Stimulated activated CD8-positive, alpha-beta memory T cell treated with anti-CD3 and anti-CD28 coated beads, Interleukin-12 subunit alpha, Interleukin-12 subunit beta, amount 100 ng/mL, for 4 hours (primary cell): ENCODE measurements at regions not wholly inside any gene's neighbourhood (a gene's known extent, or its start where the extent isn't known, plus 50 kb on each side); places are given as distances from the start of the nearest gene placed in this dataset.

Source experiments
- DNase-seq: peaks from one replicate; pipeline ENCODE4 v3.0.0-alpha.2; 2020; ENCODE audit warnings: low read depth

- no peak for DNase-seq
These were observed 287.8 kb downstream of the ZEB1 start for GRCh38 chr10:31606841-31607240.

GRCh38 chr10:31605861-31606525 is 287.0 kb downstream of the ZEB1 start:
- DNase-seq, result no peak

DNA sequence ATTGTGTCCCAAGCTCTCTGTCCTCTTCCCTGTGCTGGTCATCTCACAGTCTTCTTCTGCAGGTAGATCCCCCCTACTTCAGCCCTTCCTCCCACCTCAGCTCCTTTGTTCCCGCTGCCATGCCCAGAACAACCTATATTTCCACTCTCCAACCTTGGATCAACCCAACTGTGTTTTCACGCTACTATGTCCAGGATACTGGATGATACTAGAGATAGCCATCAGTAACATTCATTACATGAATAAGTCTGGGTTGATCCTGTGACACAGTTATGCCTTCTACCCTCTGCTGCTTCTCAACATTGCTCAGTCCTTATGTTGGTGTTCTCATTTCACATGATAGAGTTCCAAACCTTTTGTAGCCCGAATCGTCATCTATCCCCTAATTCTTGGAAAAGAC is 286.4 kb downstream of the ZEB1 start:
- no peak for DNase-seq

GRCh38 chr10:31604646-31605170 is 285.7 kb downstream of the ZEB1 start:
- DNase-seq, result no peak

DNA sequence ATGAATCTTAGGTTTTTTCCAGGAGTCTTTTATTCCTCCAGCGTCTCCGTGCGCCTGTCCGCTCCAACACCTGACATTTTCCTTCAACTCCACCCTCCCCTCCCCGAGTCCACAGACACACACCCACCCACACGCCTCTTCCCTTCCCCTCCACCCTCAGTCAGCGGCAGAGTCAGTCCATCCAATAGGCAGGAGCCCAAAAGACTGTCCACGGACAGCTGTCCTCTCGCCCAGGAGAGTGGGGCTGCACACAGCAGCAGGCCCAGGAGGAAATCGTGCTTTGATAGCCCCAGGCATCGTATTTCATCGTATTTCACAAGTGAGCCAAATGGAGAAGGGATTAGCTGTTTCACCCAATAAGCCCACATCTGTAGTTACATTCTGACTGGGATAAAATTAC is 285.1 kb downstream of the ZEB1 start:
- DNase-seq, result no peak

DNA sequence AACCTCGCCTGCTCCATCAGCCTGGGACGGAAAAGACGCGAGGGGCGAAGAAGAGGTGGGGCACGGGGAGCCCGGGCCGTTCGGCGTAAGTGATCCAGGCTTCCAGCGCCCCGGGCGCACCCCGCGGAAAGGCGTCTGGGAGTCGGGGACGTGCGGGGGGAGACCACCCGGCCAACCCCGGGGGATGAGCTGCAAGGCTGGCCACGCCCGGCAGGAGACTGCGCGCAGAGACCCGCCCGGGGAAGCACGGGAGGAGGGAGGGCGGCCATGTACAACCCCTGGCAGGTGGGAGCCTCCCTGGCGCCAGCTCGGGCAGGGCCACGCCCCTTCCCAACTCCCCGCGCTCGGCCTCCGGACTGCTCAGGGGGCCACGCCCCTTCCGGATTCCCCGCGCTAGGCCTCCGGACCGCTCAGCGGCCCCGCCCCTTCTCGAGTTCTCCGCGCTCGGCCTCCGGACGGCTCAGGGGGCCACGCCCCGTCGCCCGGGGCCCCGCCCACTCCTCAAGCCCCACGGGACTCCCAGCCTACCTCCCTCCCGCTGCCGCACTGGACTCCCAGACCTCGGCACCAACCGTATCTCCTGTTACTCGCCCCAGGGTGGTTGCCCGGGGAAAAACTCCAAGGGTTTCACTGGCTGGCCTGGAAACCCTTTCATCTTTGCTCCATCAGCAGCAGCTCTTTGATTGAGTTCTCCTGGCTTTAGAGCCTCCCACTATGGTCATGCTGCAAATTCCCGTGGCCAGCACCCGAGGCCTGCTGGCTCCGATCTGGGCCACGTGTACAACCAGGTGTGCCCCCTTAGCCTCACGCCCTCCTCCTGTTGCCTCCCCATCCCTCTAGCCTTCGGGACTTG is 284.4 kb downstream of the ZEB1 start:
- DNase-seq, result peak; percentile 57

- DNase-seq, result no peak
These were observed 283.7 kb downstream of the ZEB1 start for GRCh38 chr10:31602541-31603234.

DNA sequence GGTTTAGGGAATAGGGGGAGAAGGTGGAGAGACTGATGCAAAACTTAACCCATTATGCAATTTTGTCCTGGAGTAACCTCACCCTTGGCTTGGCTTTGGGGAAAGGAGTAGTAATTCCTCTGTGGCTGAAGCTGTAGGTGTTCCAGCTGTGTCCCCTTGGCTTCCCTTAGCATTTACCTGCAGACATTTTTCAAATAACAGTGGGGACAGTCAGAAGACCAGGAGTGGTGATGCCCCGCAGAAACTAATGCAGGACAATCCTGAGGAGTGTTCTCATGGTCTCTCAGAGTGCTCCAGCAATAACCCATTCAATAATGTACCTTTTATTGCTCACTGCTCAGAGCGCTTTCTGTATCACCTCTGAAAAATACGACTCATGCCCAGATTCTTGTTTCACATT is 282.1 kb downstream of the ZEB1 start:
- no peak for DNase-seq

DNA sequence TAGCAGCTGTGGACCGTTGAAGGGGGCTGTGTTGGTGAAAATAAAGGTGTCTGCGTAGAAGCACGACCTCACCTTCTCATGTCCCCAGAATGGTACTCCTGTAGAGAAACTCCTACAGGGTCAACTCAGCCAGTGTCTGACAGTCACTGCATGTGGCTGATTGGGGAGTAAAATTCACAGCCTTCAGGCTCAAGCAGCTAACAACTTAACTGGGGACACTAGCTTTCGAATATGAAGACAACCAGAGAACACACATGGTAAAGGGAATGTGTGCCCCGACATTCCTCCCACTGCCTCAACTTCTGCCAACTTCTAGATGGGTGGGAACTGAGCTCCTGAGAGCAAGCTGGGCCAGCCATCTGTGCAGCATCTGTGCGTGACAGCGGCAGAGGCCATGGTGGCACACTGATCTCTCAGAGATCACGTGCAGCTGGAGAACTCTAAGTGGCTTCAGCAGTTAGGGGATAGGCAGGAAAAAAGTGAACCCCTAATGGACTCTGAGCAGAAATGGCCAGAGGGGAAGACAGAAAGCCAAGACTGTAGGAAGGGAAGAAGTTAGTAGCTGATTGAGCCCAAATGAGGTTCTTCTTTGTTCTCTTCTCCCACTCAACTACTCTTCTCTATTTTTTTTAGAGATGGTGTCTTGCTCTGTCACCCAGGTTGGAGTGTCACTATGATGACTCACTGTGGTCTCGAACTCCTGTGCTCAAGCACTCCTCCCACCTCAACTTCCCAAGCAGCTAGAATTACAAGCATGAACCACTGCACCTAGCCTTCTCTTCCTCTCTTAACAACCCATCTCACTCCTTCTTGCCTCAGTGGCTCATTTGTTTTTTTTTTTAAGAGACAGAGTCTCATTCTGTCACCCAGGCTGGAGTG is 280.8 kb downstream of the ZEB1 start:
- no peak for DNase-seq

DNA sequence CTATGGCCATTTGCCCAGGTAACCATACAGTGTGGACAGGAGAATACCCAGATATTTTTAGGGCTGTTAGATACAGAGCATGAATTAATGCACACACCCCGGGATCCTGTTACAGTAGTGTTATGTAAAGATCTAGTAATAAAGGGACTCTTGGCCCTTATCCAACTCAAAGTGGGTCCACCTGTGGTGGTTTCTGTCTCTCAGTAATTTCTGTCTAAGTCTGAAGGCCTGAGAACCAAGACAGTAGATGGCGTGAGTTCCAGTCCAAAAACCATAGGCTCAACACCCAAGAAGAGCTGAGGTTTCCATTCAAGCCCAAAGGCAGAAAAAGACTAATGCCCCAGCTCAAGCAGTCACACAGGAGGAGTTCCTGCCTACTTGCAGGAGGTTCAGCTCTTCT is 277.7 kb downstream of the ZEB1 start:
- no peak for DNase-seq

- no peak for DNase-seq
These were observed 277.0 kb downstream of the ZEB1 start for GRCh38 chr10:31595992-31596391.

DNA sequence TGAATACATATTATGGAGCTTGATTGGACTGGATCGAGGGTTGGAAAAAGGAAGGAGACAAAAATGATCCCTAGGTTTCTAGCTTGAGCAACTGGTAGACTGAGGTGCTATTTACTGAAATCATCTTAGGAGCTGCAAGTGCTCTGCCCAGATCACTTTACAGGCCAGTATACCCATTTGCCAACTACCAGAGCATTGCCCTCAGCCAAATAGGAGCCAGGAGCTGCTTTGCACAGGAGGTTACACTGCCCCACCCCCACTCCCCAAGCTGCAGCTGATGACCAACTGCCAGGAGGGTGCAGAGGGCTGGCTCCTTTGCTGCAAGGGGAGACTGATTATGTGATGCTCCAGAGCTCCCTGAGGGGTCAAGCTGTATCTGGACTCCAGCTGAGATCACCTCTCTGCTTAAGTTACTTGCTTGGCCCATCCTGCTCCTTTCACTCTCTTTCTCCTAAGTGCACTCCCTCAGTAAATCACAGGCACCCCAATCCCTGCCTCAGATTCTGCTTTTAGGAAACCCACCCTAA is 275.4 kb downstream of the ZEB1 start:
- no peak for DNase-seq

- DNase-seq, result no peak
These were observed 274.1 kb downstream of the ZEB1 start for GRCh38 chr10:31593124-31593523.

DNA sequence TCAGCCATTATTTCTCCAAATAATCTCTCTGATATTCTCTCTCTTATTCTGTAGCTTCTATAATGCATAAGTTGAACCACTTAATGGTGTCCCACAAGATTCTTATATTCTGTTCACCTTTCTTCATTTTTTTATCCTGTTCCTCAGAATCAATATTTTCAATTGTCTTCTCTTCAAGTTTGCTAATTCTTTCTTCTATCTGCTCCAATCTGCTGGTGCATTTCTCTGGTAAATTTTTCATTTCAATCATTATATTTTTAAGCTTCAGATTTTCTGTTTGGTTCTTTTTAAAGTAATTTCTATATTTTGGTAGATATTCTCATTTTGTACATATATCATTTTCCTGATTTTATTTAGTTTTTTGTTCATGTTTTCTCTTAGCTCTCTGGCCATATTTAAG is 272.6 kb downstream of the ZEB1 start:
- DNase-seq, result no peak

DNA sequence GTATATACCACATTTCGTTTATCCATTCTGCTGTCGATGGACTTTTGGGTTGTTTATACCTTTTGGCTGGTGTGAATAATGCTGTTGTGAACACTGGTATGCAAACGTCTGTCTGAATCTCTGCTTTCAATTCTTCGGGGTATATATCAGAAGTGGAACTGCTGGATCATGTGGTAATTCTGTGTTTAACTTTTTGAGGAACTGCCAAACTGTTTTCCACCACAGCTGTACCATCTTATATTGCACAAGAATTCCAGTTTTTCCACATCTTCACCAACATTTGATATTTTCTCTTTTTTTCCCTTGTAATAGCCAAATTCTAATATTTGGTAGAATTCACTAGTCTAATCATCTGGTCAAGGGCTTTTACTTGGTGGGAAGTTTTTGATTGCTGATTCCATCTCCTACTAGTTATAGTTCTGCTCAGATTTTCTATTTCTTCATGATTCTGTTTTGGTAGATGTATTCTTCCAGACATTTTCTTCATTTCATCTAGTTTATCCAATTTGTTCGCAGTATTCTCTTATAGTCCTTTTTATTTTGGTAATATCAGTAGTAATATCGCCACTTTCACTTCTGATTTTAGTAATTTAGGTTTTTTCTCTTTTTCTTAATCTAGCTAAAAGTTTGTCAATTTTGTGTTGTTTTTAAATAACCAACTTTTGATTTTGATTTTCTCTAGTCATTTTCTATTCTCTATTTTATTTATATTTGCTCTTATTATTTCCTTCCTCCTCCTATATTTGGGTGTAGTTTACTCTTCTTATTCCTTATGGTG is 271.2 kb downstream of the ZEB1 start:
- no peak for DNase-seq

DNA sequence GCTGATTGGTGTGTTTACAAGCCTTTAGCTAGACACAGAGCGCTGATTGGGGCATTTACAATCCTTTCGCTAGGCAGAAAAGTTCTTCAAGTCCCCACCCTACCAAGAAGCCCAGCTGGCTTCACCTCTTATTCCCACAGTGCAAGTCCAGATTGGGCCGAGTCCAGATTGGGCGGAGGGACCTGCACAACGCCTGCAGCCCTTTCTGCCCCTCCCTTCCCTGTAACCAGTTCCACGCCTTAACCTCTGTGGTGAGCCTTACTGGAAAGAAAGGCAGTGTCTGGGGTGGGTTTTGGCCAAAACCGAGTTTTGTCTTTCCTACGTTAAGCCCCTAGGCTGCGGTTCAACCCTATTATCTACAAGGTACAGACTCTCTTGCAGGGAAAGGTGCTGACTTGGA is 268.7 kb downstream of the ZEB1 start:
- no peak for DNase-seq

DNA sequence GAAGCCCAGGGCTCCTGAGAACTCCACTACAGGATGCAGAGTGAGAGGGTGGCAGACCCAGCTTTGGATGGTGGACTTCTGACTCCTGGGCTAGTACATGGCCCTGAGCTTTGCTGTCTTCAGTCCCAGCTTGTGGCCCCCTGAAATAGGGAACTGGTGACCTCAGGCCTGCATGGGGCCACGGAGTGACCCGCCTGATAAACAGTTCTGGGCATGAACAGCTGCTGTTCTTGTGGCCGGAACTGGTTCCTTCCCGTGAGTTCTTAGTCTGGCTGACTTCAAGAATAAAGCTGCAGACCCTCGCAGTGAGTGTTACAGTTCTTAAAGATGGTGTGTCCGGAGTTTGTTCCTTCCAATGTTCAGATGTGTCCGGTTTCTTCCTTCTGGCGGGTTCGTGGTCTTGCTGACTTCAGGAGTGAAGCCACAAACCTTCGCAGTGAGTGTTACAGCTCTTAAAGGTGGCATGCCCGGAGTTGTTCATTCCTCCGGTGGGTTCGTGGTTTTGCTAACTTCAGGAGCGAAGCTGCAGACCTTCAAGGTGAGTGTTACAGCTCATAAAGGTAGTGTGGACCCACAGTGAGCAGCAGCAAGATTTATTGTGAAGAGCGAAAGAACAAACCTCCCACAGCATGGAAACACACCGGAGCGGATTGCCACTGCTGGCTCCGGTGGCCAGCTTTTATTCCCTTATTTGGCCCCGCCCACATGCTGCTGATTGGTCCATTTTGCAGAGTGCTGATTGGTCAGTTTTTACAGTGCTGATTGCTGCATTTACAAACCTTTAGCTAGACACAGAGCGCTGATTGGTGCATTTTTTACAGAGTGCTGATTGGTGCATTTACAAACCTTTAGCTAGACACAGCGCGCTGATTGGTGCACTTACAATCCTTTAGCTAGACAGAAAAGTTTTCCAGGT is 268.0 kb downstream of the ZEB1 start:
- DNase-seq, result no peak

- no peak for DNase-seq
These were observed 265.9 kb downstream of the ZEB1 start for GRCh38 chr10:31584876-31585275.

DNA sequence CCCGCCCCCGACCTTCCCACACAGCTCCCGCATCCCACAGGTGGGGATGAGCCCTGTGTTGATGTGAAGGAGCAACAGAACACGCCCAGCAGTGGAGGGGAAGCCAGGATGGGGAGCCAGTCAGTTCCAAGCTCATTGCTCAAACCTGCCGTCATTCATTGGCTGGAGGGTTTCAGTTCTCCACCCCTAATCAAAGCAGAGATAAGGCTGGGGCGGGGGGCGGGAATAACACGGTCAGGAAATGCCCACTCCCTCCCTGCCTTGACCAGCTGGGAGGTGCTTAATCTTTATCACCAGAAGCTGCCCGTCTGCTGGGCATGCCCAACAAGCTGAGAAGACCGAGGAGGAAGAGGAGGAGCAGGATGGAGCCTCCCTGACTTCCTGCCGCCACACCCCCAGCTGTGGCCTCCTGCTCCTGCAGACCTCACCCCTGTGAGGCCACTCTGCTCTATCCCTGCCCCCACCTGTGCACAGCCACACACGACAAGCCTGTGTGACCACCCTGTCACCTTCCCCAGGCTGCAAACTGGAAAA is 265.1 kb downstream of the ZEB1 start:
- no peak for DNase-seq
